ENCODE measurements at regions not wholly inside any gene's neighbourhood (a gene's known extent, or its start where the extent isn't known, plus 50 kb on each side); places are given as distances from the start of the nearest gene placed in this dataset.

DNA sequence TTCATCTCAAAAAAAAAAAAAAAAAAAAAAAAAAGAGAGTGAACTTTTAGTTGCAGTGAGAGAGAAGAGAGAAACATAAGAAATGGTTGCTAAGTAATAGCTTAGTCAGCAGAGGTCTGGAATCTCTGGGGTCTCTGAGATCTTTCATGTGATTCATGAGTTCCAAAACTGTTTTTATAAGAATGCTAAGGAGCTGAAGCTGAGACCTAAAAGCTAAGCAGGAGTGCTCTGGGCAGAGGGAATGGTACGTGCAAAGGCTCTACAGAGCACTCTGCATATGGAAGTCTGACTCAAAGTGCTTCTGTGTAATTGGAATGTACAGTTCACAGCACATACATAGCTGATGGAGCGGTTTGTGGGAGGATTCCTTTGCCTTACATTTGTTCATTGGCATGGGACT is 66.3 kb upstream of the LRIG1 start:
- no peak overlapping the region for H3K9ac ChIP-seq (replicated peaks in 1 of 4; ENCODE audit: extremely low read depth in 1 of 4, low read depth in 3 of 4, low read length in 3 of 4)
- H4K5ac ChIP-seq (ENCODE audit: insufficient read length, low read depth, low read length), result no peak overlapping the region
- H3K23ac ChIP-seq (ENCODE audit: insufficient read length), result no peak overlapping the region
- H3K56ac ChIP-seq (replicated peaks; ENCODE audit: insufficient read length, low read depth, low read length), result no peak overlapping the region
- peaks cover 2% of the 10 kb centered on the region; the same call in 1 of the 2 replicates for H3K23me2 ChIP-seq (ENCODE audit: low read depth, low read length)
- no peaks in the 10 kb centered on the region for H3K36me3 ChIP-seq (ENCODE audit: control insufficient read depth in 2 of 4, insufficient read depth in 4 of 4, low read length in 3 of 4)
- no peak overlapping the region for H2BK15ac ChIP-seq (ENCODE audit: low read length)
- 87% methylated on average over 2 of the region's 2 CpGs; no CpG with 5 or more reads in 1 of the 2 experiments for WGBS, 2 experiments (ENCODE audit: extremely low coverage in 1 of 2, insufficient coverage in 1 of 2, insufficient read length in 1 of 2, insufficient replicate concordance in 2 of 2, low coverage in 1 of 2, low lambda C conversion rate in 2 of 2, missing lambda C conversion rate in 1 of 2)
- ChIA-PET CTCF (ENCODE audit: partially characterized antibody) (interaction anchor here (0.9 to 1.1 kb wide), 3 partner anchors 10 to 237 kb away, joined by 3 to 4 read pairs (median 3); no protein-coding TSS in a partner anchor), POLR2A (ENCODE audit: partially characterized antibody) (interaction anchor here (1.2 kb wide), 2 partner anchors 9 to 11 kb away, joined by 3 to 5 read pairs; no protein-coding TSS in a partner anchor)
- H3K27me3 ChIP-seq (replicated peaks in 1 of 4; ENCODE audit: control insufficient read depth in 3 of 4, extremely low read depth in 1 of 4, insufficient read depth in 3 of 4, low read length in 3 of 4), result peaks cover 0 to 11% (median 0%) of the 10 kb centered on the region in 4 experiments; a peak in 2 of 7 replicates
- H3K14ac ChIP-seq (ENCODE audit: insufficient read length), result no peak overlapping the region
- H2BK20ac ChIP-seq (ENCODE audit: low read length), result no peak overlapping the region
- H3K79me2 ChIP-seq (ENCODE audit: control insufficient read depth in 1 of 2, insufficient read depth in 2 of 2, low read length in 2 of 2), result no peaks in the 10 kb centered on the region
- H3K4me3 ChIP-seq (ENCODE audit: extremely low read depth in 1 of 4, insufficient read depth in 2 of 4, low read depth in 3 of 4, low read length in 4 of 4), result no peak overlapping the region
- peaks cover 0 to 7% of the 10 kb centered on the region in 2 experiments; a peak in 1 of 4 replicates for H3K9me3 ChIP-seq (ENCODE audit: insufficient read depth in 2 of 2, low read depth in 1 of 2, low read length in 1 of 2)
- H4K91ac ChIP-seq (replicated peaks; ENCODE audit: insufficient read length, low read length), result no peak overlapping the region
- no peak overlapping the region for H2BK5ac ChIP-seq (ENCODE audit: low read depth, low read length)
- no peak overlapping the region for H2BK120ac ChIP-seq (replicated peaks; ENCODE audit: low read depth, low read length)
- H3K79me1 ChIP-seq (ENCODE audit: low read depth, low read length), result no peaks in the 10 kb centered on the region
- no peak overlapping the region for H4K8ac ChIP-seq (ENCODE audit: extremely low read depth, insufficient read depth, low read length)
- no peak overlapping the region for H3K18ac ChIP-seq (ENCODE audit: extremely low read depth, low read length)
- no peak overlapping the region for H2BK12ac ChIP-seq (ENCODE audit: low read depth, low read length)
- no peaks in the 10 kb centered on the region for H4K20me1 ChIP-seq (replicated peaks in 1 of 2; ENCODE audit: control insufficient read depth in 1 of 2, insufficient read depth in 2 of 2, low read length in 2 of 2)
- H3K4ac ChIP-seq (replicated peaks; ENCODE audit: insufficient read length, low read depth, low read length), result no peak overlapping the region
- no peak overlapping the region for H3K4me2 ChIP-seq (ENCODE audit: insufficient read depth in 1 of 2, low read depth in 2 of 2, low read length in 2 of 2)
- FAIRE-seq (no peak), DNase-seq (ENCODE audit: low read depth in 1 of 2, low spot score in 2 of 2) (no peak)
- peak overlapping the region; percentile 16; the same call in 1 of the 2 replicates for H2AK5ac ChIP-seq (ENCODE audit: low read depth, low read length)
- H2AFZ ChIP-seq (ENCODE audit: low read length), result no peak overlapping the region
- peaks cover under 1 to 5% (median 3%) of the 10 kb centered on the region in 4 experiments; a peak in 5 of 7 replicates for H3K4me1 ChIP-seq (replicated peaks in 1 of 4; ENCODE audit: control insufficient read depth in 3 of 4, insufficient read depth in 4 of 4, low read length in 3 of 4)
- no peak overlapping the region for H3K27ac ChIP-seq (ENCODE audit: low read depth, low read length)
- TF ChIP-seq RXRA (IDR thresholded peaks at IDR 0.05; ENCODE audit: insufficient read depth, low read depth, low read length) (no peak), FOSL1 (IDR thresholded peaks at IDR 0.05; ENCODE audit: insufficient read depth, low read depth, low read length) (no peak), POLR2A (IDR thresholded peaks at IDR 0.05; ENCODE audit: control extremely low read depth in 1 of 2, low read depth in 2 of 2, low read length in 2 of 2) (no peak), BCL11A (IDR thresholded peaks at IDR 0.05; ENCODE audit: low read depth in 2 of 2, low read length in 2 of 2) (no peak), TAF1 (IDR thresholded peaks at IDR 0.05; ENCODE audit: low read depth, low read length) (no peak), CHD2 (IDR thresholded peaks at IDR 0.05; ENCODE audit: low read length) (no peak), SP1 (IDR thresholded peaks at IDR 0.05; ENCODE audit: low read depth, low read length) (no peak), BRCA1 (IDR thresholded peaks at IDR 0.05; ENCODE audit: low read depth, low read length) (no peak), GABPA (IDR thresholded peaks at IDR 0.05; ENCODE audit: borderline replicate concordance, insufficient read depth, low read length) (no peak), SRF (IDR thresholded peaks at IDR 0.05; ENCODE audit: low read depth, low read length) (no peak), RFX5 (IDR thresholded peaks at IDR 0.05; ENCODE audit: borderline replicate concordance, low read depth, low read length) (no peak)
- TF ChIP-seq, protein P1, sequence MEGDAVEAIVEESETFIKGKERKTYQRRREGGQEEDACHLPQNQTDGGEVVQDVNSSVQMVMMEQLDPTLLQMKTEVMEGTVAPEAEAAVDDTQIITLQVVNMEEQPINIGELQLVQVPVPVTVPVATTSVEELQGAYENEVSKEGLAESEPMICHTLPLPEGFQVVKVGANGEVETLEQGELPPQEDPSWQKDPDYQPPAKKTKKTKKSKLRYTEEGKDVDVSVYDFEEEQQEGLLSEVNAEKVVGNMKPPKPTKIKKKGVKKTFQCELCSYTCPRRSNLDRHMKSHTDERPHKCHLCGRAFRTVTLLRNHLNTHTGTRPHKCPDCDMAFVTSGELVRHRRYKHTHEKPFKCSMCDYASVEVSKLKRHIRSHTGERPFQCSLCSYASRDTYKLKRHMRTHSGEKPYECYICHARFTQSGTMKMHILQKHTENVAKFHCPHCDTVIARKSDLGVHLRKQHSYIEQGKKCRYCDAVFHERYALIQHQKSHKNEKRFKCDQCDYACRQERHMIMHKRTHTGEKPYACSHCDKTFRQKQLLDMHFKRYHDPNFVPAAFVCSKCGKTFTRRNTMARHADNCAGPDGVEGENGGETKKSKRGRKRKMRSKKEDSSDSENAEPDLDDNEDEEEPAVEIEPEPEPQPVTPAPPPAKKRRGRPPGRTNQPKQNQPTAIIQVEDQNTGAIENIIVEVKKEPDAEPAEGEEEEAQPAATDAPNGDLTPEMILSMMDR (IDR thresholded peaks at IDR 0.05; ENCODE audit: control extremely low read depth in 1 of 3, insufficient read depth in 1 of 3, low read depth in 1 of 3, low read length in 3 of 3), result no peak

Measured in H1 (cell line).